Mucosa of descending colon (tissue), 3 donors: ENCODE measurements at regions not wholly inside any gene's neighbourhood (a gene's known extent, or its start where the extent isn't known, plus 50 kb on each side); places are given as distances from the start of the nearest gene placed in this dataset.

Source experiments
- ATAC-seq: fragments of 200-7000 bp; cut with Tn5 transposase; one replicate; pipeline ENCODE4 v1.9.1; 2020; ENCODE audit warnings: mild to moderate bottlenecking, moderate library complexity
- DNase-seq, 3 donors: peaks; one replicate each; pipeline ENCODE4 v3.0.0-alpha.2; 2020
- H3K36me3 ChIP-seq: fragments of 200-600 bp; one replicate; pipeline ENCODE4 v1.8.0; 2021; ENCODE audit warnings: low read depth, mild to moderate bottlenecking
- H3K4me1 ChIP-seq: fragments of 200-600 bp; one replicate; pipeline ENCODE4 v1.8.0; 2021; ENCODE audit warnings: low read depth, mild to moderate bottlenecking
- H3K4me3 ChIP-seq: fragments of 200-600 bp; one replicate; pipeline ENCODE4 v1.8.0; 2021; ENCODE audit warnings: mild to moderate bottlenecking
- H3K9me3 ChIP-seq: fragments of 200-600 bp; one replicate; pipeline ENCODE4 v1.8.0; 2021; ENCODE audit warnings: mild to moderate bottlenecking
- intact Hi-C, 2 donors: fragments of 100-400 bp; cut with DNase I in 1 of 2; cut with micrococcal nuclease in 1 of 2; formaldehyde crosslinking; loops; one replicate each; pipeline versions ENCODE4 v1.11.0 to v1.11.1; 2022; cut with DNase I, micrococcal nuclease
- TF ChIP-seq, protein P1 (sequence below): fragments of 200-600 bp; IDR thresholded peaks from one replicate; pipeline ENCODE4 v1.8.0; 2022; ENCODE audit warnings: antibody characterized with exemption, mild to moderate bottlenecking
- donor health status: DM: no; HTN: no; CAD: no; lungs with moderate emphysema.
- donor health status: DM: no; HTN: no; CAD: no.
- donor health status: DM: no; HTN: yes; CAD: no.

DNA sequence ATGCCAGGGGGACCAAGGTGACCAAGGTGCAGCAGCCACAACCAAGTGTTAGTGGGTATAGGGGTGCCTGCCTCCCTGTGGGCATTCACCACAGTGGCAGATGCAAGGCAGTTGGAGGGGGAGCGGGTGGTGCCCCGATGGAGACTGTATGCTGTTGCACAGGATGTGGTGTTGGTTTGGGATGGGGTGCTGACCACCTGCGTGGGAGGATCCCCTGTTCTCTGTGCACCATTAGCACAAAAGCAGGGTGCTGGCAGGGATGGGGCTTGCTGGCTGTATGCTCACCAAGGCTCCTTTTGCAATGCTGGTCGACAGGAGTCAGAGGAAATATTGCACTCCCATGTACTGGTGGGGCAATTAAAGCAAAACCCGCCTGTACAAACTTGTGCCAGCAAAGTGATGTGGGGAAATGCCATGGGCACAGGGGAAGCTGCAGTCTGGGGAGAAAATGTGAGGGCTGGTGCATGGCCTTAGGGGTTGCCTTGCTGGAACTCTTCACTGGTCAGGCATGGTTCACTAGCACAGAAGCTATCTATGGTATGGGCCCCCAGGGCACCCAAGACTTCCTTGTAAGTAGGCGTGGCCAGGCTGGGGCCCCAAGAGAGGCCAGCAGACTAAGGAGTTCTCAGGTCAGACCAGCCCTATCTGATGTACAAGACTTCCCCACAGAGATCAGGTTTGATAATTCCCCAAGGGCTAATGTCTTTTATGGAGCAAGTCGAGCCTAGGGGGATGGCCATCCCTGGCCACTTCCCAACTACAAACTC is 51.9 kb upstream of the GNAT3 start:
- Histone ChIP-seq H3K36me3 (no peaks in the 10 kb centered on the region), H3K4me3 (no peak overlapping the region), H3K9me3 (peaks cover 3% of the 10 kb centered on the region), H3K4me1 (no peaks in the 10 kb centered on the region)
- ATAC-seq, result no peak
- DNase-seq, result no peak
- TF ChIP-seq, protein P1, sequence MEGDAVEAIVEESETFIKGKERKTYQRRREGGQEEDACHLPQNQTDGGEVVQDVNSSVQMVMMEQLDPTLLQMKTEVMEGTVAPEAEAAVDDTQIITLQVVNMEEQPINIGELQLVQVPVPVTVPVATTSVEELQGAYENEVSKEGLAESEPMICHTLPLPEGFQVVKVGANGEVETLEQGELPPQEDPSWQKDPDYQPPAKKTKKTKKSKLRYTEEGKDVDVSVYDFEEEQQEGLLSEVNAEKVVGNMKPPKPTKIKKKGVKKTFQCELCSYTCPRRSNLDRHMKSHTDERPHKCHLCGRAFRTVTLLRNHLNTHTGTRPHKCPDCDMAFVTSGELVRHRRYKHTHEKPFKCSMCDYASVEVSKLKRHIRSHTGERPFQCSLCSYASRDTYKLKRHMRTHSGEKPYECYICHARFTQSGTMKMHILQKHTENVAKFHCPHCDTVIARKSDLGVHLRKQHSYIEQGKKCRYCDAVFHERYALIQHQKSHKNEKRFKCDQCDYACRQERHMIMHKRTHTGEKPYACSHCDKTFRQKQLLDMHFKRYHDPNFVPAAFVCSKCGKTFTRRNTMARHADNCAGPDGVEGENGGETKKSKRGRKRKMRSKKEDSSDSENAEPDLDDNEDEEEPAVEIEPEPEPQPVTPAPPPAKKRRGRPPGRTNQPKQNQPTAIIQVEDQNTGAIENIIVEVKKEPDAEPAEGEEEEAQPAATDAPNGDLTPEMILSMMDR, result no peak
- intact Hi-C loops, result no loop called here

DNA sequence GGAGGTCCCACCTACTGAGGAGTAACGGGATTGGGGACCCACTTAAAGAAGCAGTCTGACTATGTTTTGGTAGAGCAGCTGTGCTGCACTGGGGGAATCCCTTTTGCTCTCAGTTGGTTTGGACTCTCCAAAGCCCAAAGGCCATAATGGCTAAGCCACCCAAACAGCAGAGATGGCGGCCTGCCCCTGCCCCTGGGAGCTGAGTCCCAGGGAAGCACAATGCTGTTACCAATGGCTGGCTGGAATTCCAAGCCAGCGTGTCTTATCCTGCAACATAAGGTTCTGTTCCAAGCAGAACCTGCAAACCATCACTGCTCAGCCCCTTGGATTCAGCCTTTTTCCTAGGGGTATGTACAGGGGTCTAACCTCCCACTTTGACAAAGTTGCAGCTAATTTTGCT is 53.7 kb upstream of the GNAT3 start:
- intact Hi-C loops, result no loop called here
- no peak overlapping the region for H3K4me3 ChIP-seq
- TF ChIP-seq, protein P1, result no peak
- no peaks in the 10 kb centered on the region for H3K4me1 ChIP-seq
- peaks cover 3% of the 10 kb centered on the region for H3K9me3 ChIP-seq
- DNase-seq, result no peak
- ATAC-seq, result no peak
- no peaks in the 10 kb centered on the region for H3K36me3 ChIP-seq

DNA sequence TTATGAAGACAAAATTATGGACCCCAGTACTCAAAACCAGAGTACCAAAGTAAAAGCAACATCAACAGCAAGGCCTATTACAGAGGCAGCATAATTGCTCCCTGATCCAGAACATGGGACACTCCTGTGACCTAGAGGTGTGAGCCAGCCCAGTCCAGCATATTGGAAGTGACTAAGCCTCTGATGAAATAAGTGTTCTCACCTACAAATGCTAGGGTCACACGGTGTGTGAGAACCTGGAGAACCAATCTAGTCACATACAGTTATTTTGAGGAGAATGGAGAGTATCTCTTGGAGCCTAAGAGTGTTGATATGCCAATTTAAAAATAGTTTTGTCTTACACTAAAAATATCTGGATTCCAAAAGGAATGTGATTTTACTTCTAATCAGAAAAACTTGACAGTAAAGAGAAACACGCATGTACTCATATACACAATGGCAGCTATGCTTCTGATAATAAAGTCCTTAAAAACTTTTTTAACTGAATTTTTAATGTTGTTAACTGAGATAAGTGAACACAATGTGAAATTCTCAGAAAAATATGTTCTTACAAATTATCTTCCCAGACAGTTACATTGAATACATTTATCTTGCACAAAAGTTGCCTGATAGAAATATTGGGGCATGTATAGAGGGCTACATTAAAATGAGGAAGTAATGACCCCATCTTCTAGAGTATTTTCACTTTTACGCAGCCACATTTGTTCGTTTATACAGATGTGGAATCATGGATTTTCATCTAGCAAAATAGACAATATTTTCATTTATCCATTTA is 56.8 kb upstream of the CD36 start:
- TF ChIP-seq, protein P1, result no peak
- no peak overlapping the region for H3K4me3 ChIP-seq
- H3K9me3 ChIP-seq, result no peaks in the 10 kb centered on the region
- no peaks in the 10 kb centered on the region for H3K36me3 ChIP-seq
- no peak for ATAC-seq
- intact Hi-C loops, result no loop called here
- H3K4me1 ChIP-seq, result no peaks in the 10 kb centered on the region
- no peak for DNase-seq

DNA sequence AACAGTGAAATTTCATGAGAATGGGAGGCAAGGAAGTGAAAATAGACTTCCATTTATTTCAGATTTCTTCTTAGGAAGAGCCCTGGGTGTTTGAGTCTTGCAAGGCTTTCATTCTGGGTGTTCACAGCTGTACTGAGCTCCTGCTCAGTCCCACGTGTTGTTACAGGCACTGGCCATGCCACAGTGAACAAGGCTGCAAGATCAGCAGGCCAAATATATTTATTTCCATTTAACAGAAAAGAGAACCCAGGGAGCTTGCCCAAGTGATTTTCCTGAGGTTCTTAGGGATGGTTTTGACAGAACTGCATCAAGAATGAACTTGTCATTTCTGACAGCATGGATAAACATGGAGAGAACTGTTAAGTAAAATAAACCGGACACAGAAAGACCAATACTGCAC is 54.5 kb upstream of the CD36 start:
- intact Hi-C loops, result no loop called here
- DNase-seq, result peak in 1 of 3 donors; percentile 4
- H3K36me3 ChIP-seq, result no peaks in the 10 kb centered on the region
- TF ChIP-seq, protein P1, result no peak
- H3K4me3 ChIP-seq, result no peak overlapping the region
- no peaks in the 10 kb centered on the region for H3K9me3 ChIP-seq
- no peaks in the 10 kb centered on the region for H3K4me1 ChIP-seq
- no peak for ATAC-seq

DNA sequence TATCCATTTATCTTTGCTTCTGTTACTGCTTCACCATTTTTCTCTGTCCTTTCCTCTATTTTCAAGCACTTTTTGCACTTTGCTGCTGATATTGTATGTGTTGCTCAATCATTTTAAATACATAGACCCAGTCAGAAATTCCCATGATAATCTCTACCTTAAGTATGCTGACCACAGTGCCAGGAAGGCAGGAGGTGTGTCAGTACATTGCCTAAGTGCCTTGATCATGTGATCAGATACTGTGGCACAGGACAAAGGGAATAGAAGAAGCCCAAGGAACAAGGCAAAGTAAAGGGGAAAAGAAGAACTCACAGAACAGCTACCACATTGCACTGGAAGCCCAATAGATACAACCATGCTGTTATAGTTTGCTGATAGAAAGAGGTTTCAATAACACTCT is 53.7 kb upstream of the CD36 start:
- Histone ChIP-seq H3K4me1 (no peaks in the 10 kb centered on the region), H3K9me3 (no peaks in the 10 kb centered on the region), H3K36me3 (no peaks in the 10 kb centered on the region), H3K4me3 (no peak overlapping the region)
- DNase-seq, result no peak
- intact Hi-C loops, result no loop called here
- TF ChIP-seq, protein P1, result no peak
- ATAC-seq, result no peak
